ENCODE measurements at regions not wholly inside any gene's neighbourhood (a gene's known extent, or its start where the extent isn't known, plus 50 kb on each side); places are given as distances from the start of the nearest gene placed in this dataset.

GRCh38 chr6:74785236-74785635 lies 420.6 kb downstream of the COL12A1 start:
- H3K27ac ChIP-seq = no peak overlapping the region
- no peaks in the 10 kb centered on the region for H3K27me3 ChIP-seq
- no peak overlapping the region for H3K4me3 ChIP-seq
- ATAC-seq (ENCODE audit: low FRiP score in 2 of 2) (no peak), DNase-seq (no peak)
- WGBS, 2 donors = 77 to 79% methylated on average over 3 of the region's 3 CpGs
- H3K36me3 ChIP-seq = no peaks in the 10 kb centered on the region
- H3K4me1 ChIP-seq = no peaks in the 10 kb centered on the region
- H3K9me3 ChIP-seq = no peaks in the 10 kb centered on the region
- TF ChIP-seq EP300 (IDR thresholded peaks at IDR 0.05) = no peak
- no peak for TF ChIP-seq CTCF (IDR thresholded peaks at IDR 0.05)

- ATAC-seq (ENCODE audit: low FRiP score in 2 of 2) (no peak), DNase-seq (no peak)
- no peak overlapping the region for H3K27ac ChIP-seq
- H3K36me3 ChIP-seq = no peaks in the 10 kb centered on the region
- TF ChIP-seq POLR2A (IDR thresholded peaks at IDR 0.05) (no peak), EP300 (IDR thresholded peaks at IDR 0.05) (no peak), CTCF (IDR thresholded peaks at IDR 0.05) (no peak), POLR2AphosphoS5 (IDR thresholded peaks at IDR 0.05) (no peak)
- no peak overlapping the region for H3K4me3 ChIP-seq
- no peaks in the 10 kb centered on the region for H3K27me3 ChIP-seq
- WGBS, 2 donors = 64 to 81% methylated on average over 1 of the region's 1 CpG
- no peaks in the 10 kb centered on the region for H3K4me1 ChIP-seq
- no peaks in the 10 kb centered on the region for H3K9me3 ChIP-seq
Observed at GRCh38 chr6:74782346-74782745, 423.5 kb downstream of the COL12A1 start.

- Histone ChIP-seq H3K9me3 (no peaks in the 10 kb centered on the region), H3K4me3 (no peak overlapping the region), H3K27ac (no peak overlapping the region), H3K36me3 (no peaks in the 10 kb centered on the region), H3K27me3 (no peaks in the 10 kb centered on the region), H3K4me1 (no peaks in the 10 kb centered on the region)
- TF ChIP-seq EP300 (IDR thresholded peaks at IDR 0.05) (no peak), POLR2A (IDR thresholded peaks at IDR 0.05) (no peak), POLR2AphosphoS5 (IDR thresholded peaks at IDR 0.05) (no peak), CTCF (IDR thresholded peaks at IDR 0.05) (no peak)
- ATAC-seq (ENCODE audit: low FRiP score in 2 of 2) (no peak), DNase-seq (no peak)
Observed at GRCh38 chr6:74780831-74781230, 425.0 kb downstream of the COL12A1 start.

GRCh38 chr6:74768738-74769137 lies 437.1 kb downstream of the COL12A1 start:
- no peak for ATAC-seq (ENCODE audit: low FRiP score in 2 of 2)
- no peak for TF ChIP-seq POLR2AphosphoS5 (IDR thresholded peaks at IDR 0.05)
- no peak for TF ChIP-seq CTCF (IDR thresholded peaks at IDR 0.05)
- no peak for TF ChIP-seq POLR2A (IDR thresholded peaks at IDR 0.05)
- TF ChIP-seq EP300 (IDR thresholded peaks at IDR 0.05) = no peak
- no peak for DNase-seq
- Histone ChIP-seq H3K9me3 (no peaks in the 10 kb centered on the region), H3K27ac (no peak overlapping the region), H3K4me3 (no peak overlapping the region), H3K27me3 (no peaks in the 10 kb centered on the region), H3K4me1 (no peaks in the 10 kb centered on the region), H3K36me3 (no peaks in the 10 kb centered on the region)

GRCh38 chr6:74768120-74768519 lies 437.7 kb downstream of the COL12A1 start:
- no peak for TF ChIP-seq EP300 (IDR thresholded peaks at IDR 0.05)
- H3K27ac ChIP-seq = no peak overlapping the region
- H3K36me3 ChIP-seq = no peaks in the 10 kb centered on the region
- ATAC-seq (ENCODE audit: low FRiP score in 2 of 2) (no peak), DNase-seq (no peak)
- 64 to 71% methylated on average over 3 of the region's 3 CpGs for WGBS, 2 donors
- H3K27me3 ChIP-seq = no peaks in the 10 kb centered on the region
- no peak overlapping the region for H3K4me3 ChIP-seq
- H3K9me3 ChIP-seq = no peaks in the 10 kb centered on the region
- H3K4me1 ChIP-seq = no peaks in the 10 kb centered on the region

Measured in upper lobe of left lung (tissue), 6 donors.